Left ventricle myocardium inferior (tissue), 1 donor: ENCODE measurements at regions not wholly inside any gene's neighbourhood (a gene's known extent, or its start where the extent isn't known, plus 50 kb on each side); places are given as distances from the start of the nearest gene placed in this dataset.

Experiments
- DNase-seq: peaks from one replicate; pipeline ENCODE4 v3.0.0-alpha.2; 2020
- H3K27ac ChIP-seq: fragments of 200-600 bp; replicated peaks from 2 replicates; pipeline ENCODE4 v1.8.0; 2021
- H3K27me3 ChIP-seq: fragments of 200-600 bp; 2 replicates; pipeline ENCODE4 v1.8.0; 2021; ENCODE audit warnings: low read depth
- H3K36me3 ChIP-seq: fragments of 200-600 bp; 2 replicates; pipeline ENCODE4 v1.8.0; 2021
- H3K4me1 ChIP-seq: fragments of 200-600 bp; 2 replicates; pipeline ENCODE4 v1.8.0; 2021
- H3K4me3 ChIP-seq: fragments of 200-600 bp; 2 replicates; pipeline ENCODE4 v1.8.0; 2021; ENCODE audit warnings: mild to moderate bottlenecking, moderate library complexity
- H3K9me3 ChIP-seq: fragments of 200-600 bp; replicated peaks from 2 replicates; pipeline ENCODE4 v1.8.0; 2021
- intact Hi-C: fragments of 100-400 bp; cut with micrococcal nuclease; formaldehyde crosslinking; loops from one replicate; pipeline ENCODE4 v1.11.0; 2022
- TF ChIP-seq, protein P1 (sequence below): fragments of 200-600 bp; IDR thresholded peaks from 2 replicates; pipeline ENCODE4 v1.8.0; 2021; ENCODE audit warnings: antibody characterized with exemption, mild to moderate bottlenecking, borderline replicate concordance
- donor health status: DM: no; HTN: yes; CAD: no; lungs with severe emphysema.

DNA sequence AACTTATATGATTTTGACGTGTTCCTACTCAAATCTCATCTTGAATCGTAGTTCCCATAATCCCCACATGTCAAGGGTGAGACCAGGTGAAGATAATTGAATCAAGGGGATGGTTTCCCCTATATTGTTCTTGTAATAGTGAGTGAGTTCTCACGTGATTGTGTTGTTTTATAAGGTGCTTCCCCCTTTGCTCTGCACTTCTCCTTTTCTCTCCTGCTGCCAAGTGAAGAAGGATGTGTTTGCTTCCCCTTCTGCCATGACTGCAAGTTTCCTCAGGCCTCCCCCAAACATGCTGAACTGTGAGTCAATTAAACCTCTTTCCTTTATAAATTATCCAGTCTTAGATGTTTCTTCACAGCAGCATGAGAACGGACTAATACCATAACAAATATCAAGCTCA is 83.2 kb downstream of the MANEA start:
- Histone ChIP-seq H3K9me3 (no peaks in the 10 kb centered on the region), H3K4me1 (no peaks in the 10 kb centered on the region)
- intact Hi-C loops: no loop called here

DNA sequence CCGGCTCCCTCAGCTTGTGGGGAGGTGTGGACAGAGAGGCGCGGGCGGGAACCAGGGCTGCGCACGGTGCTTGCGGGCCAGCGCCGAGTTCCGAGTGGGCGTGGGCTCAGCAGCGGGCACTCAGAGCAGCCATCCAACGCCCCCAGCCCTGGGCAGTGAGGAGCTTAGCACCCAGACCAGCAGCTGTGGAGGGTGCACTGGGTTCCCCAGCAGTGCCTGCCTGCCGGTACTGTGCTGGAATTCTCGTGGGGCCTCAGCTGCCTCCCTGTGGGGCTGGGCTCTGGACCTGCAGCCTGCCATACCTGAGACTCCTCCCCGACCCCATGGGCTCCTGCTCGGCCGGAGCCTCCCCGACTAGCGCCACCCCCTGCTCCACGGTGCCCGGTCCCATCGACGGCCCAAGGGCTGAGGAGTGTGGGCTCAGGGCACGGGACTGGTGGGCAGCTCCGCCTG is 92.7 kb downstream of the MANEA start:
- TF ChIP-seq, protein P1, sequence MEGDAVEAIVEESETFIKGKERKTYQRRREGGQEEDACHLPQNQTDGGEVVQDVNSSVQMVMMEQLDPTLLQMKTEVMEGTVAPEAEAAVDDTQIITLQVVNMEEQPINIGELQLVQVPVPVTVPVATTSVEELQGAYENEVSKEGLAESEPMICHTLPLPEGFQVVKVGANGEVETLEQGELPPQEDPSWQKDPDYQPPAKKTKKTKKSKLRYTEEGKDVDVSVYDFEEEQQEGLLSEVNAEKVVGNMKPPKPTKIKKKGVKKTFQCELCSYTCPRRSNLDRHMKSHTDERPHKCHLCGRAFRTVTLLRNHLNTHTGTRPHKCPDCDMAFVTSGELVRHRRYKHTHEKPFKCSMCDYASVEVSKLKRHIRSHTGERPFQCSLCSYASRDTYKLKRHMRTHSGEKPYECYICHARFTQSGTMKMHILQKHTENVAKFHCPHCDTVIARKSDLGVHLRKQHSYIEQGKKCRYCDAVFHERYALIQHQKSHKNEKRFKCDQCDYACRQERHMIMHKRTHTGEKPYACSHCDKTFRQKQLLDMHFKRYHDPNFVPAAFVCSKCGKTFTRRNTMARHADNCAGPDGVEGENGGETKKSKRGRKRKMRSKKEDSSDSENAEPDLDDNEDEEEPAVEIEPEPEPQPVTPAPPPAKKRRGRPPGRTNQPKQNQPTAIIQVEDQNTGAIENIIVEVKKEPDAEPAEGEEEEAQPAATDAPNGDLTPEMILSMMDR: no peak
- Histone ChIP-seq H3K9me3 (peaks cover 18% of the 10 kb centered on the region), H3K27ac (no peak overlapping the region), H3K36me3 (no peaks in the 10 kb centered on the region), H3K4me1 (no peaks in the 10 kb centered on the region), H3K27me3 (no peaks in the 10 kb centered on the region), H3K4me3 (no peak overlapping the region)
- no peak for DNase-seq
- intact Hi-C loops: no loop called here

More for the DNA sequence above, 83.2 kb downstream of the MANEA start:
- no peaks in the 10 kb centered on the region for H3K27me3 ChIP-seq
- no peak for DNase-seq
- TF ChIP-seq, protein P1: no peak
- no peak overlapping the region for H3K27ac ChIP-seq
- no peak overlapping the region for H3K4me3 ChIP-seq
- no peaks in the 10 kb centered on the region for H3K36me3 ChIP-seq

DNA sequence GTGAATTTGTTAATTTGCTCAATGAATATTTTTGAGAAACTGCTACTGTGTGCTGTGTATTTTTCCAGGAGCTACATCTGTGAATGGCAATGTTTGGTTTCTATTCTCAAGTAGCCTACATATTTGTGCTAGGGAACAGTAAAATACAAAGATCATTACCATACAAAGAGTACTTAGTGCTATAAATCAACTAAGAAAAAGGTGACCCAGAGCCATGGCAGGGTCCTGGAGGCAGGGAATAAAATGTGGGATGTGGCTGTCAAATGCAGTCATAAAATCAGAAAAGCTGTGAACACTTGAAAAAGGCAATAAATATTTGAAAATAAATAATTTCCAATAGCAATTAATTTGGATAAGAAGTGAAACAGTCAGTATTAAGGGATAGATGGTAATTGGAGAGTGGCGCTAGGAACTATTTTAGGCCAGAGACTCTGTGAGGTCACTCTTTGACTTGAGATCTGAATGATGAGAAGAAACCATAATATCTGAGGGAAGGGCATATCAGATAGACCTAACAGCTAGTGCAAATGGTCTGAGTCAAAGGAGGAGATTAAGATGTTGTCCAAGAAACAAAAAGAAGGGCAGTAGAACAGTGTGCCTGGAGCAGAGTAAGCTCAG is 98.8 kb downstream of the MANEA start:
- H3K27ac ChIP-seq: no peak overlapping the region
- intact Hi-C loops: no loop called here
- H3K4me1 ChIP-seq: no peaks in the 10 kb centered on the region
- no peaks in the 10 kb centered on the region for H3K9me3 ChIP-seq
- no peak for DNase-seq
- TF ChIP-seq, protein P1: no peak
- no peaks in the 10 kb centered on the region for H3K36me3 ChIP-seq
- no peak overlapping the region for H3K4me3 ChIP-seq
- H3K27me3 ChIP-seq: no peaks in the 10 kb centered on the region

DNA sequence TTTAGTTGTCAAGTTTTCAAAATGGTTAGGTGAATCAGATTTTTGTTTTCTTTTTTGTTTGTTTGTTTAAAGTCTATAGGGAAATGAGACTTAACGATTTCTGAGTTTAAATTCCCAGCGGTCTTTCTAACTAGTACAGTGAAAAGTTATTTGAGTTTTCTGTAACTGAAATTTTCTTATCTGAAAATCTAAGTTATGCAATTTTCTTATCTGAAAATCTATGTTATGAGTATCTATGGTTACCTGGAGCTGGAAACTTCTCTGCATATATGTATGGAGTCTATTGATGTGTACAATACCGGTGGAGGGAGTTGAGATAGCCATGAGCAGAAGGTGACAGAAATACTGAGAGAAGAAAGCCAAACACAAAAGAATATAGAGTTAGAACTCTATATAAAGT is 102.6 kb downstream of the MANEA start:
- Histone ChIP-seq H3K36me3 (no peaks in the 10 kb centered on the region), H3K27ac (no peak overlapping the region), H3K4me1 (peaks cover 12% of the 10 kb centered on the region), H3K9me3 (no peaks in the 10 kb centered on the region), H3K4me3 (no peak overlapping the region), H3K27me3 (no peaks in the 10 kb centered on the region)
- DNase-seq: no peak
- intact Hi-C loops: no loop called here
- TF ChIP-seq, protein P1: no peak

DNA sequence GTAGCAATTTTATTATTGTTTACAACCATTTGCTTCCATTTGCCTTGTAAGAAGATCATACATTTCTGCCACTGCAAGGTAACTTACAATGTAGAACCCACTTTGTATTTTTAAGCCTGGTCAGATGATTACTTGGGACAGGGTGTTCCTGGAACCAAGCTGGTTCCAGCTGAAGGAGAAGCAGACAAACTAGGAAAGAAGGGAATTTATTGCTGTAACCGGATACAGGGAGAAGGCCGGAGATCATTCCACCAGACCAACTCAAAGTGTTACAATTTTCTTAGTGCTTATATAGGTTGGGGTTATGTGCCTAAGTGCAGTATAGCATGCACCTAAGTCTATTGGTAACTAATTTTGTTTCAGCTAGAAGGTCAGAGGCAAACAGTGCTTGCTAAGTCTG is 104.4 kb downstream of the MANEA start:
- intact Hi-C loops: no loop called here
- Histone ChIP-seq H3K4me1 (peaks cover 12% of the 10 kb centered on the region), H3K27me3 (no peaks in the 10 kb centered on the region), H3K4me3 (no peak overlapping the region), H3K27ac (peak overlapping the region; percentile 28), H3K9me3 (no peaks in the 10 kb centered on the region), H3K36me3 (no peaks in the 10 kb centered on the region)
- TF ChIP-seq, protein P1: no peak
- no peak for DNase-seq
